SW480 (cell line): ENCODE measurements at regions not wholly inside any gene's neighbourhood (a gene's known extent, or its start where the extent isn't known, plus 50 kb on each side); places are given as distances from the start of the nearest gene placed in this dataset.

ENCODE experiments used
- DNase-seq: peaks from one replicate; pipeline ENCODE4 v3.0.0-alpha.2; 2016; ENCODE audit warnings: low spot score

DNA sequence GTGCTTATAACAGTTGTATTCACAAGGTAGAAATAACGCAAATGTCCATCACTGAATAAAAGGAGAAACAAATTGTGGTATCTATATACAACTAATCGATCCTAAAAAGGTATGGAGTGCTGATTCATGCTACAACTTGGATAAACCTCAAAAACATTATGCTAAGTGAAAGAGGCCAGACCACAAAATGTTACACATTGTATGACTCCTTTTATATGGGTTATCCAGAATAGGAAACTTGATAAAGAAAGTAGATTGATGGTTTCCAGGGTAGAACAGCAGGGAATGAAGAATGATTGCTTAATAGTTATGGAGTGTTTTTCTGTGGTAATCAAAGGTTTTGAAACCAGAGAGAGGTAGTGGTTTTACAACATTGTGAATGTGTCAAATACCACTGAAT, 432.2 kb upstream of the TRIB2 start:
- DNase-seq: no peak

DNA sequence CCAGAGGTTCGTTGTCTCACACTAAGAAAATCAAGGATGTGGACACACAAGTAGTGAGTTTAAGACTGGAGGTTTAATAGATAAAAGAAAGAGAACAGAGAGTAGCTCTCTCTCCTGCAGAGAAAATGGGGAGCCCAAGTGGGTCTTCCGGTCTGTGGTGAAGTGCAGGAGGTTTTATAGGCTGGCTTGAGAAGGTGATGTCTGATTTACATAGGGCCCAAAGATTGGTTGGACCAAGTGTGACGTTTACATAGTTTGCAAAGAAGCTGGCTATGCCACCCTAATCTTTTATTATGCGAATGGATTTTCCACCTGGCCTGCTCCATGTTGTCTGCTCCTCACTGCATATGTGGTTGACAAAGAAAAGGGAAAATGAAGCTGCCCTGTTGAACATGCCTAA, 430.4 kb upstream of the TRIB2 start:
- no peak for DNase-seq

- DNase-seq: no peak
Observed at GRCh38 chr2:12287220-12287751, 429.4 kb upstream of the TRIB2 start.

DNA sequence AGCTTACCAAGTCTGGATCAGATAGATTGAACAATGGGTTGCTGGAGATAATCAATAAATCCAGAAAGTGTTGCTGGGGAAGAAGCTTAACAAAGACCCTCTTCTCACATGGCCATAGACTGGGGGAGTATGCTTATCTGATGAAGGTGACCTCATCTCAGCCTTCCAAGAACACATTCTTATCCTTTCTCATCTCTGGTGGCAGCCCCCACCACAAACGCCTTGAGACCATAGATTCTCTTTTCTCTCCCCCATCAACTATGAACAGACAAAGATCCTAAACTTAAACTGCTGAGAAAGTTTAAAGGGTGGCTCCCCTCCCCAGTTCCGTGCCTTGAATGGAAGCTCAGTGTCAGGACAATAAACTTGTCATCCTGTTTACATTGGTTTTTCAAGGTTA, 428.7 kb upstream of the TRIB2 start:
- DNase-seq: no peak

GRCh38 chr2:12289120-12289802, 427.5 kb upstream of the TRIB2 start:
- no peak for DNase-seq

DNA sequence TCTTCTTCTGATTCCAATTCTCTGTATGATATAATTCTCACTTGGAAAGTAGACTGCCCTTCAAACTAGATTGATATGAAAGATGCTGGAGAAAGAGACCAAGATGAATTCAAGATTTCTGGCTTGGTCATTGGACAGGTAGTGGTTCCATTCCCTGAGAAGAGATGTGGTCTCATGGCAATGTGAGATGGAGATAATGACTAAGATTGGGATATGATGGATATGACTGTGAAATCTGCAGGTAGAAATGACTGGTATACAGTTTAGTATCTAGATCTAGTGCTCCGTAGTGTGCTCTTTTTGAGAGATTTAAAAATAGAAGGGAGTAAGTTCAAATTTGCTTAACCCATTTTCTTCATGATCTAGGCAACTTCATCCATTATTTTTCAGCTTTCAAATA, 425.4 kb upstream of the TRIB2 start:
- no peak for DNase-seq

- DNase-seq: no peak
Observed at GRCh38 chr2:12293874-12294273, 422.9 kb upstream of the TRIB2 start.

- DNase-seq: no peak
Observed at GRCh38 chr2:12295856-12296519, 420.7 kb upstream of the TRIB2 start.

DNA sequence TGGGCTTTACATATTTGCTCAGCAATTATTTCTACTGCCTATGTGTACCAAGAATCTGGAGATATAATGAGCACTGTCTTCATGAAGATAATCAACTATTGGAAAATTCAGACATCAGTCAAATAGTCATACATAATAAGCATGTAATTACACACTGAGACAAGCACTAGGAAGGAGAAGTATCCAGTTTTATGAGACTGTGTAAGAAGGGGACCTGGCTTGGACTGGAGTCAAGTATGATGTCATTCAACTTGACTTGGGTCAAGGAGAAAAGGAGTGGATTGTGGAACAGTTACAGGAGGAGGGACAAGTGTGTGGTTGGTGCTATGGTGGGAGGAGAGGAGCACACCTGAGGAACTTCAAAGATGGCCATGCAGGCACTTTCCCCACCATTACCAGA, 419.8 kb upstream of the TRIB2 start:
- DNase-seq: no peak

- no peak for DNase-seq
Observed at GRCh38 chr2:12298352-12298751, 418.4 kb upstream of the TRIB2 start.

DNA sequence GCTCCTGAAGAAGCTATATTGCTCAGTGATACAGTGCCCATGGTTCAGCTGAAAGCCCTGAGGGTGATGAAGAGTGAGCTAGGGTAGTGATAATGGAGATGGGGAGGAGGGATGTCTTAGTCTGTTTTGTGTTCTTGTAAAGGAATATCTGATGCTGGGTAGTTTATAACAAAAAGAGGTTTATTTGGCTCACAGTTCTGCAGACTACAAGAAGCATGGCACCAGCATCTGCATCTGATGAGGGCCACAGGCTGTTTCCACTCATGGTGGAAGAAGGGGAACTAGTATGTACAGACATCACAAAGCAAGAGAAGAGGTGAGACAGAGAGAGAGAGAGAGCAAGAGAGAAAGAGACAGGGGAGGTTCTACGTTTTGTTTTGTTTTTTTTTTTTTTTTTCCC, 417.3 kb upstream of the TRIB2 start:
- DNase-seq: no peak

- no peak for DNase-seq
Observed at GRCh38 chr2:12300019-12300602, 416.6 kb upstream of the TRIB2 start.

DNA sequence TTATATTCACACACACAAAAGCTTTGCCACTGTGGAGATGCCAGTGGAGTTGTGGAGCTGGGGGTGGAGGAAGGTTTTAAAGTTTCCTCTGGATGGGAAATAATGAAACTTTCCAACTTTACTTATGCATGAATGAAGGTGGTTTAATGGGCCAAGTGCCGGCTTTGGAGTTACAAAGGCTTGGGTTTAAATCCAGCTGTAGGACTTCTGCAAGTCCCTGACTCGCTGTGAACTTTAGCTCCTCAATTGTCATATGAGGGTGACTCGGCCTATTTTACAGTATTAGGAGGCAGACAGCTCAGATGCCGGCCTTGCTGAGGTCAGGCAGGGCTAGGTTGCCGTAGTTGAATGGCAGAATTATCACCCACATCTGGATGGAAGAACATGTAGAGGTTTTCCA, 415.8 kb upstream of the TRIB2 start:
- DNase-seq: no peak

DNA sequence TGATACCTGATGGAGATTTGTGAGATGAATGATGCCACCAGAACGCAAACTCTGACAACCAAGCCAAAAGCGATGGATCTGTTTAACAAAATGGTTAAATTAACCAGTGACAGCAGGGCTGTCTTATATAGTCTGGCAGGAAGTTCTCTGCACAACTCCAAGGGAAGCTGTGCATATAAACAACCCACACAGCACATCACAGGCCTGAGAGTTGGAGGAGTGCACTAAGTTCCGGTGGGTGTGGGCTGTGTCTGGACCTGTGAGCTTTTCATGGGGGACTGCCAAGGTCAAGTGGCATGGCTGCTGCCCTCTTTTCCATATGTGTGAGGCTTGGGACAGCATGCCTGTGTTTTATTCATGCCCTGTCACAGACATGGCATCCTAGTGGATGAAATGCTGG, 414.6 kb upstream of the TRIB2 start:
- no peak for DNase-seq

- DNase-seq: no peak
Observed at GRCh38 chr2:12302691-12303090, 414.0 kb upstream of the TRIB2 start.

DNA sequence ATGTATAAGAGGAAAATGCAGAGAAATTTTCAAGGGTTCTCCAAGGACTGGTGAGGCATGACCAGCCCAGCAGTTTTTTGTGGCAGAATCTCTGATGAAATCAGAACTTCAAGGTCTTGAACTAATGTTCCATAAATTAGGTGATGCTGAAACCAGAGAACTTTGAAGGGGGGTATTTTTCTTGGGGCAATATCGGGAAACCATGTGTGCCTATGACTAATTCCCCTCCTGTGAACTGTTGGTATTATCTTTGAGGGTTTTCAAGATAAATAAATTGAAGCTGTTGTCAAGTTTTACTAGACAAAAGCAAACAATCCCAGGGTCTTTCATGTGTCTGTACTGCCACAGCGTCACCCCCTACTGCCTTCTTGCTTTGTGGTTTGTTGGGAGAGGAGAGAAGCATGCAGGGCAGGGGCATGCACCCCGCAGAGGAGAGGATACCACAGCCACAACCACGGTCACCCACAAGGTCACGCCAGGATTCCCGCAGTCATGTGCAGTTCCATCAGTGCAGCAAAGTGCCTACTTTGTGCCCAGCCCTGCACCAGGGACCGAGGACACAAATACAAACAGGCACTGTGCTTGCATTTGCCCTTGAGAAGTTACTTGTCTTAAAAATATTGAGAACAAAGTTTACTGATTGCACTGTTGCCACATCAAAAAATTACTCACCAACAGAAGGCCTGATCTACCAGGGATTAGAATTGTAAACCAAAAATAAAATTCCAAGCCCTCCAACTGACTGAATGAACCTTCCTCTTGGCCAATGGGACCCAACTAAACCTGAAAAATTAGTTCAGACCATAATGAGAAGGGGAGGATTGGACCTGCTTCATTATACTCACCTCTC, 413.3 kb upstream of the TRIB2 start:
- DNase-seq: peak; percentile 52

- DNase-seq: no peak
Observed at GRCh38 chr2:12304564-12305171, 412.1 kb upstream of the TRIB2 start.

- DNase-seq: no peak
Observed at GRCh38 chr2:12305931-12306330, 410.8 kb upstream of the TRIB2 start.

- DNase-seq: no peak
Observed at GRCh38 chr2:12310399-12310798, 406.3 kb upstream of the TRIB2 start.

DNA sequence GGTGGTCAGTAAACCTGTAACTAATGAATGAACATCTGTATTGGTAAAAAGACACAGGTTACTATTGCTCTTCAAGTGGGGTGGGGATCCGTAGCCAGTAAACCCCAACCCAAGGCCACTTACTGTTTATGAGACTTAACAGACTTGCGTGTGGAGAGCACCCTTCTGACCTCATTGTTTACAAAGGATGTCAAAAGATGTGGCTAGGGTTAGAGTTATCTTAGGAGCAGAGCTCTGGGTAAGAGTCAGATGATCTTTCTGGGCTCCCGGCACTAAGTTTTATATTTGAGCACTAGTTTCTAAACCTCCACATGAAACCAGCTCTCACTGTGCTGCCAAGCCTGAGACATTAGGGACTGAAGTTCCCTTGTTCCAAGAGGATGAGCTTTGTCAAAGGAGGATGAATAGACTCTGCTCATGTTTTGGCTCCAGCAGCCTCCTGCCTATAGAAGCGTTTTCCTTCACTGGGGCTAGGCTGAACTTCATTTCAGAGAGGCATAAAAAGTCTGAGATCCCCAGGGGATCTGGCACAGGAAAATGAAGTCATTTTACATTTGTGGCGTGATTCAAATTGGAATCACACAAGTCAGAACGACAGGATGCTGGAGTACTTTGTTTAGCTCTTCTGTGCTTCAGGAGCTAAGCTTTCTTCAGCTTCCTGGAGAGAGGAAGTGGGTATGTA, 403.1 kb upstream of the TRIB2 start:
- no peak for DNase-seq

- no peak for DNase-seq
Observed at GRCh38 chr2:12314127-12314760, 402.5 kb upstream of the TRIB2 start.
